IPS-20b (cell line): ENCODE measurements at regions not wholly inside any gene's neighbourhood (a gene's known extent, or its start where the extent isn't known, plus 50 kb on each side); places are given as distances from the start of the nearest gene placed in this dataset.

ENCODE experiments used
- H3K27ac ChIP-seq: one replicate; pipeline ENCODE4 v1.5.1; 2013; ENCODE audit warnings: low read length
- H3K27me3 ChIP-seq: 2 replicates; pipeline ENCODE4 v1.6.1; 2013; ENCODE audit warnings: mild to moderate bottlenecking, low read length, inconsistent platforms; ENCODE audit not compliant: insufficient read depth
- H3K36me3 ChIP-seq: 2 replicates; pipeline ENCODE4 v1.6.1; 2013; ENCODE audit warnings: low read depth, mild to moderate bottlenecking, inconsistent platforms, low read length, moderate library complexity; ENCODE audit not compliant: insufficient read depth
- H3K4me1 ChIP-seq: 2 replicates; pipeline ENCODE4 v1.6.1; 2013; ENCODE audit warnings: mild to moderate bottlenecking, control low read depth, inconsistent platforms, low read length, moderate library complexity; ENCODE audit not compliant: insufficient read depth
- H3K4me3 ChIP-seq: 2 replicates; pipeline ENCODE4 v1.5.1; 2013; ENCODE audit warnings: mild to moderate bottlenecking, low read length, inconsistent platforms
- H3K9ac ChIP-seq: 2 replicates; pipeline ENCODE4 v1.6.1; 2013; ENCODE audit warnings: low read depth, mild to moderate bottlenecking, inconsistent platforms, low read length, moderate library complexity
- H3K9me3 ChIP-seq: 2 replicates; pipeline ENCODE4 v1.6.1; 2013; ENCODE audit warnings: mild to moderate bottlenecking, low read depth, low read length, inconsistent platforms; ENCODE audit not compliant: insufficient read depth

DNA sequence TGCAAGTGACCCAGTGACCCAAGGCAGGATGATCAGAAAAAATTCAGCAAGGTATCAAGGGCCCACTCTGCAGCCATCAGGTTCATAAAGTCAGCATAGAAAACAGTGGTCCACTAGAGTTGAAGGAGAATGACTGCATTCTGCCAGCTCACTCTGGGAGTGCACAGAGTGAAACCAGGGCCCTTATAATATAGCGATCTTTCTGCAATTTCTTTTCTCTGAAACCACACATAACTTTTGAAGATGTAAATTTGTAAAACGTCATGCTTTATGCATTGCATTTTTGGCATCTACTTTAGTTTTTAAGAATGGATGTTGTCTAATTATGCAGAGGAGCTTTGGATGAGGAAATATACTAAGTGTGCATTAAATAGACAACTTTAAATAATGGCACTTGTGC, 225.0 kb upstream of the SMIM21 start:
- Histone ChIP-seq H3K27me3 (peaks cover 3% of the 10 kb centered on the region; the same call in 1 of the 2 replicates), H3K9ac (no peak overlapping the region), H3K27ac (no peak overlapping the region), H3K4me3 (no peak overlapping the region), H3K36me3 (no peaks in the 10 kb centered on the region), H3K9me3 (no peaks in the 10 kb centered on the region), H3K4me1 (peaks cover 19% of the 10 kb centered on the region)

DNA sequence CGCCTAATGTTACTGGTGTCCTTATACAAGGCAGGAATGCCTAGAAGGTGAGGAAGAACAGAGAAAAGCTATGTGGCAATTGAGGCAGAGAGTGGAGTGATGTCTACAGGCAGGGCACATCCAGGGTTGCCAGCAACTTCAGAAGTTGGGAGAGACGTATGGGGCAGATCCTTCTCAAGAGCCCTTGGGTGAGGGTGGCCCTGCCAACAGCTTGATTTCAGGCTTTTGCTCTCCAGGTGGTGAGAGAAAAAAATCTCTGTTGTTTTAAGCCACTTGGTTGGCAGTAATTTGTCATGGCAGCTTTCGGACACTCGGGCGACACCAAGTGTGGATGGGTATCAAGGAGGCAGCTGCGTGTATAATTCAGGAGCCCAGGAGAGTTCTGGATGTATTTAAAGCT, 217.4 kb upstream of the SMIM21 start:
- H3K27ac ChIP-seq: no peak overlapping the region
- no peaks in the 10 kb centered on the region for H3K27me3 ChIP-seq
- no peaks in the 10 kb centered on the region for H3K9me3 ChIP-seq
- H3K36me3 ChIP-seq: no peaks in the 10 kb centered on the region
- H3K4me3 ChIP-seq: no peak overlapping the region
- H3K4me1 ChIP-seq: no peaks in the 10 kb centered on the region
- H3K9ac ChIP-seq: no peak overlapping the region

DNA sequence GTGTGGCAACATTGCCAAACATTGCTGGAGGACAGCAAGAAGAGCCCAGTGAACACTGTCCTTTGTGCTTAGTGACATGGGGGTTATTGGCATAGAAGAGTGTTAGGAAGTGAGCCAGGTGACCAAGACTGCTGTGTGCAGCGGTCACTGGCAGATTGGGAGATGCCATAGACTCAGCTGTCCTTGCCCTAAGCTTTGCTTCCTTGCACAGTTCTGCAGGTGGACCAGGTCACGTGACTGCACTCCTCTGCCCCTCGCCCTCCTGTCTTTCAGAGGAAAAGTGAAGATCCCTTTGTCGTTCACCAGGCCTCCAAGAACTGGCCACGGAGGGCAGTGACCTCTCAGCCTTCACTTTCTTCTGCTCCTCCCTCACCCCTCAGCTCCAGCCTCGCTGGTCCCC, 215.6 kb upstream of the SMIM21 start:
- Histone ChIP-seq H3K27me3 (peaks cover 5% of the 10 kb centered on the region; the same call in 1 of the 2 replicates), H3K27ac (no peak overlapping the region), H3K4me3 (no peak overlapping the region), H3K9ac (no peak overlapping the region), H3K4me1 (peaks cover 6% of the 10 kb centered on the region; the same call in 1 of the 2 replicates), H3K9me3 (no peaks in the 10 kb centered on the region), H3K36me3 (no peaks in the 10 kb centered on the region)

DNA sequence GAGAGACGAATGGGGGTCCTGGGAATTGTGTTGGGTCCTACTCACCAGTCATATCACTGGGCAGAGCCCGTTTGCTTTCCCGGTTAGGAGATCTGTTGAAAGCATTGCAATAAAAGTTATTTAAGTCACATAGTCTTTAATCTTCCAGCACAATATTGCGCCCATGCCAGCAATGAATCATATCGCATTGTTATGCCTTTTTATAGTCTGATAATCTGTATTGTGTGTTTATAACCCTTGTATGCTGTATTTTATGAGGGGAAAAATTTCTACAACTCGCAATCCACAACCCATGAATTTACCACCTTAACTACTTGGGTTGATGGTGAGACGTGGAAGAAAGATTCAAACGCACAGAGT, 211.9 kb upstream of the SMIM21 start:
- H3K27me3 ChIP-seq: peaks cover 6% of the 10 kb centered on the region; the same call in 1 of the 2 replicates
- no peak overlapping the region for H3K9ac ChIP-seq

DNA sequence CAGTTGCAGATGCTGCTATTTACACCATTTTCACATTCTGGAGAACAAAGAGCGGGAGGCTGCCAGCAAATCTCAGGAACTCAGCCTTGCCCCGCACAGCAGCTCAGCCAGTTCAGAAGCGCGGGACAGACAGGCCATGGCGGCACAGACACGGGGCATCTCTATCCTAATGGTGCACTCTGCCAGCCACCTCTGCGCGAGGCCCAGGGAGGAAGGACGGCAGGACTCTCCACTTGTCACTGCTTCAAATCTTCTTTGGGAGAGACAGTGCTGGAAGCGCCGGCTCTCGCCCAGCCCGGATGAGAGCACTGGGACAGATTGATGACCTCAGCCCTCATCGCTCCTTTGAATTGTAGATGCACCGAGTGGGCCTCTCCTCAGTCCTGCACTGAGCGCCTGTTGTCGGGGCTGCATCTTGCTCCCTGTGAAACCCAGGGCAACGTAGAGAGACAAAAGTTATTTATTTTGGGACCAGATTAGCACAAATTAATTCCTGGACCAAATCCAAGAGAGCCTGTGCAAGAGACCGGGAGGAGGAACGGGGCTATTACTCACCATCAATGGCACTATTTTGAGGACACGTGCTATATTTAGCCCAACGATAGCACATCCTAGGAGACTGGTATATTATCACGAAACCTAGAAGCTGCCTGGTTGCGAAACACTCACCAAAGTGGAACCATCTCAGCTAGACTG, 211.4 kb upstream of the SMIM21 start:
- H3K9ac ChIP-seq: peak overlapping the region; percentile 63; the same call in 1 of the 2 replicates
- peak overlapping the region; percentile 50 for H3K4me3 ChIP-seq
- peaks cover 6% of the 10 kb centered on the region; the same call in 1 of the 2 replicates for H3K4me1 ChIP-seq
- no peaks in the 10 kb centered on the region for H3K9me3 ChIP-seq
- no peaks in the 10 kb centered on the region for H3K36me3 ChIP-seq
- H3K27me3 ChIP-seq: peaks cover 6% of the 10 kb centered on the region; the same call in 1 of the 2 replicates
- no peak overlapping the region for H3K27ac ChIP-seq

More for the DNA sequence above, 211.9 kb upstream of the SMIM21 start:
- no peaks in the 10 kb centered on the region for H3K9me3 ChIP-seq
- no peak overlapping the region for H3K4me3 ChIP-seq
- H3K4me1 ChIP-seq: peaks cover 6% of the 10 kb centered on the region; the same call in 1 of the 2 replicates
- no peak overlapping the region for H3K27ac ChIP-seq
- H3K36me3 ChIP-seq: no peaks in the 10 kb centered on the region

DNA sequence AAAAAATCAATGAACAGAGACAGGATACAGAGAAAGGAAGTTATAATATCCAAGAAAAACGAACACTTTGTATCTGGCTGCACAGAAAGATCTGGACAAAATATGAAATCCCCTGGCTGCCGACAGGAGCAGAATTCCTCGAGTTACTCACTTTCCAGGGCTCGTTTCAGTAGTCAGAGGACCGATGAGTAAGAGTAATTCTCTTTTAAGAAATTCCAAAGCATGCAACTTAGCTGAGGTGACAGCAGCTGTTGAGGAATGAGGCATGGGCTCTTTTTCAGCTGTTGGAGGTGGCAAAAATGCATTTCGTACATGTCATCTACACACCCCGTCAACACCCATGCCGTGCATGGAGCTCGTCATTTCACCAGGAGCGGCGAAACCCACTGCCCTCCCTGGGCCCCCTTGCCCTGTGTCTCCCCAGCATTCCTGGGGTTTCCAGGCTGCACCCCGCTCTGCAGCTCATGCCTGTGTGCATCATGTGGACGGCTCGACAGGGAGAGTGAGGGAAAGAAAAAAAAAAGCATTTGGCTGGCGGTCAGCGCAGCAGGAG, 210.8 kb upstream of the SMIM21 start:
- H3K27ac ChIP-seq: no peak overlapping the region
- peaks cover 6% of the 10 kb centered on the region; the same call in 1 of the 2 replicates for H3K27me3 ChIP-seq
- H3K4me1 ChIP-seq: peaks cover 6% of the 10 kb centered on the region; the same call in 1 of the 2 replicates
- H3K9me3 ChIP-seq: no peaks in the 10 kb centered on the region
- no peaks in the 10 kb centered on the region for H3K36me3 ChIP-seq
- H3K9ac ChIP-seq: peak overlapping the region; percentile 63; the same call in 1 of the 2 replicates
- peak overlapping the region; percentile 50 for H3K4me3 ChIP-seq

DNA sequence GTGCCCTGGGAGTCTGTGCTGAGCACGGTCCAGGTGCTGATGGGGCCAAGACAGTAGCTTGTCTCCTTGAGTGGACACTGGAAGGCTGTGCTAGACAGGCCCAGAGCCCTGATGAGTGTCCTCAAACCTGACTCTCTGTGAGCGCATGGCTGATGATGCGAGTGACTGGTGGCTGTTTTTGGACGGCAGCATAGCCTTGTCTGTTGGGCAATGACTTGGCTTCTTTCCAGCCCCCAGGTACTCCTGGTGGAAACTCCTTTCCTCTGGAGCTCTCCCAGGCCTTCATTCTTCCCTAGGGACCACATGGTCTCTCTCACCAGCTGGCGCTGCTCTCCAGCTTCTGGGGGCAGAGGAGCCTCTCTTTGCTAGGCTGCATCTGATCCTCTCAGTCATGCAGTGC, 207.6 kb upstream of the SMIM21 start:
- peaks cover 6% of the 10 kb centered on the region; the same call in 1 of the 2 replicates for H3K4me1 ChIP-seq
- H3K4me3 ChIP-seq: no peak overlapping the region
- no peak overlapping the region for H3K27ac ChIP-seq
- H3K36me3 ChIP-seq: no peaks in the 10 kb centered on the region
- peaks cover 6% of the 10 kb centered on the region; the same call in 1 of the 2 replicates for H3K27me3 ChIP-seq
- H3K9me3 ChIP-seq: no peaks in the 10 kb centered on the region
- H3K9ac ChIP-seq: no peak overlapping the region

DNA sequence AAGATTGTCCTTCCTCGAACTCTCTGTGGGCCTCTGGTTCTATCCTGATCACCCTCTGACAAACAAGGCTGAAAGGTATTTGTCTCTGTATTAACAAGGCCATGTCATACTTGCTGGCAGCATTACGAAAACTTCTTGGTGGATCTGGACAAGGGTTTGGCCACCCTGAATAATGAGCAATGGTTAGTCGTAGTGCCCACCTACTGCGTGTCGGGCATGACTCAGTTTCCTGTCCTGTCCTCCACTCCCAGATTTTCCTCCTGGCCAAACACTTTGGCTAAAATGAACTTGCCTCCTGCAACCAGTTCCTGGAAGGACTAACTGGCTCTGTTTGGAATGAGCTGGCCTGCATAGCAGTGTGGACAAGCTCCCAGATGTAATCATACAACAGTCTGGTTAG, 198.5 kb upstream of the SMIM21 start:
- Histone ChIP-seq H3K36me3 (no peaks in the 10 kb centered on the region), H3K27ac (no peak overlapping the region), H3K4me3 (no peak overlapping the region), H3K27me3 (no peaks in the 10 kb centered on the region), H3K9ac (no peak overlapping the region), H3K9me3 (no peaks in the 10 kb centered on the region), H3K4me1 (no peaks in the 10 kb centered on the region)

DNA sequence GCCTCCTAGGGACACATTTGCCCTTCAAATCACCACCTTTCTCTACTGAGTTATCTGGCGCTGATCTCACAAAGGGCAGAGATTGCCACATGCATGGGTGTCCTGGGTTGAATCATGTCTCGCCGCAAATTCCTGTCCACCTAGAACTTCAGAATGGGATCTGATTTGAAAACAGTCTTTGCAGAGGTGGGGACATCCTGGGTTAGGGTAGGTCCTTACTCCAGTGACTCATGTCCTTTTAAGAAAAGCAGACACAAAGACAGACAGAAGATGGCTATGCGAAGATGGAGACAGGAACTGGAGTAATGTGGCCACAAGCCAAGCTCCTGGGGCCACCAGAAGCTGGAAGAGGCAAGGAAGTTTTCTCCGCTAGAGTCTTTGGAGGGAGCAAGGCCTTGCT, 197.4 kb upstream of the SMIM21 start:
- no peak overlapping the region for H3K4me3 ChIP-seq
- H3K9ac ChIP-seq: no peak overlapping the region
- H3K27me3 ChIP-seq: no peaks in the 10 kb centered on the region
- no peaks in the 10 kb centered on the region for H3K4me1 ChIP-seq
- H3K36me3 ChIP-seq: no peaks in the 10 kb centered on the region
- no peaks in the 10 kb centered on the region for H3K9me3 ChIP-seq
- no peak overlapping the region for H3K27ac ChIP-seq

DNA sequence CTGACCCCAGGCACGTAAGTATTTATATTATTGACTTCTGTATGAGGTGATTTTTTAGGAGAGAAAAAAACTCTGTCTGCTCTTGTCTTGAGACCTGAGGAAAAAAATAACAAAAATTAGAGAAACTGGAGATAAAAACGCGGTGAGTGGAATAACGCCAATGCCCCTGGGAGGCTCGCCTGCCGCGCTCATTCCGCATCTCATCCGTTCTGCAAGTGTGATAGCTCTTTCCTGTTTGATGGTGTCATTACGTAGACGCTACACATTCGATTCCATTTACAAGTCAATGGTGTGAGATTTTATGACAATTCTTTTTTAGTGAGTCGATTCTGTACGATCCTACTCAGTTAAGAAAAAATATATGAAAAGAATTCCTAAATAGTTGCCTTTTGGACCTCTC, 194.3 kb upstream of the SMIM21 start:
- H3K9ac ChIP-seq: no peak overlapping the region
- H3K27ac ChIP-seq: no peak overlapping the region
- H3K27me3 ChIP-seq: no peaks in the 10 kb centered on the region
- no peaks in the 10 kb centered on the region for H3K36me3 ChIP-seq
- no peaks in the 10 kb centered on the region for H3K4me1 ChIP-seq
- no peak overlapping the region for H3K4me3 ChIP-seq
- no peaks in the 10 kb centered on the region; the same call in 1 of the 2 replicates for H3K9me3 ChIP-seq

DNA sequence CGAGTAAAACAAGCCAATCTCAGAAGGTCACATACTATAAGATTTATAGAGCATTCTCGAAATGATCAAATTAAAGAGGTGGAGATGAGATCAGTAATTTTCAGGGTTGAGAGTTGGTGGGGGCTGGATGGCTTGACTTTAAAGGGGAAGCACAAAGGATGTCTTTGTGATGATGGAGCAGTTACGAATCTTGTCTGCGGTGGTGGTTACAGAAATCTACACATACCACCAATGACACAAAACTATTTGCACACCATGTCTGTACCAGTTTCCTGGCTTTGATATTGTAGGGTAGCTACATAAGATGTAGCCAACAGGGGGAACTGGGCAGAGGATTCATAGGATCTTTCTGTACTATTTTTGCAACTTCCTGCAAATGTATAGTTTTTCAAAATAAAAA, 190.6 kb upstream of the SMIM21 start:
- Histone ChIP-seq H3K4me3 (no peak overlapping the region), H3K36me3 (no peaks in the 10 kb centered on the region), H3K9ac (no peak overlapping the region), H3K27me3 (no peaks in the 10 kb centered on the region), H3K9me3 (no peaks in the 10 kb centered on the region; the same call in 1 of the 2 replicates), H3K27ac (no peak overlapping the region), H3K4me1 (no peaks in the 10 kb centered on the region)

DNA sequence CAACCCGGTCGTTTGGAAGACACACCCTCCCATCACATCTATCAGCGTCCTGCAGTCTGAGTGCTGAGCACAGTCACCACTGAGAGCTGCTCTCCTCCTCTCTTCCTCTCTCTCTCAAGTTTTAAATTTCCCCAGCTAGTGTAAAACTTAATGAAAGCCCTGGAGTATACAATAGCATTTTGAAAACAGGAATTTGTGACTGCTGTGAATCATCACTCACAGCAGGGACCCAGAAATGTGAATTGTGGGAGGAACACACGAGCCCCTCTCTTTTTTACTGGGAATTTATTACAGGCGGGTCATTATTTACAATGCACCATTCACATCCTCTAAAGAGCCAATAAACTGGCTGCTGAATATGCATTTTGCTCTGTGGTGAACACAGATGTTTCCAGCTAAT, 185.0 kb upstream of the SMIM21 start:
- no peak overlapping the region for H3K27ac ChIP-seq
- no peaks in the 10 kb centered on the region for H3K9me3 ChIP-seq
- H3K4me3 ChIP-seq: no peak overlapping the region
- no peak overlapping the region for H3K9ac ChIP-seq
- H3K27me3 ChIP-seq: no peaks in the 10 kb centered on the region
- no peaks in the 10 kb centered on the region for H3K36me3 ChIP-seq
- no peaks in the 10 kb centered on the region for H3K4me1 ChIP-seq
